ENCODE measurements at regions not wholly inside any gene's neighbourhood (a gene's known extent, or its start where the extent isn't known, plus 50 kb on each side); places are given as distances from the start of the nearest gene placed in this dataset.

GRCh38 chr20:6993511-6993910 lies 226.0 kb downstream of the BMP2 start:
- no peak overlapping the region for H3K27ac Mint-ChIP-seq (ENCODE audit: unreplicated experiment)
- TF ChIP-seq CTCF (IDR thresholded peaks at IDR 0.05; ENCODE audit: partially characterized antibody, unreplicated experiment): no peak
- H3K27me3 Mint-ChIP-seq (ENCODE audit: unreplicated experiment): no peaks in the 10 kb centered on the region
- no peak overlapping the region for H3K4me3 Mint-ChIP-seq (ENCODE audit: unreplicated experiment)
- no peak for DNase-seq
- no peaks in the 10 kb centered on the region for H3K9me3 Mint-ChIP-seq (ENCODE audit: unreplicated experiment)
- no peaks in the 10 kb centered on the region for H3K4me1 Mint-ChIP-seq (ENCODE audit: low read depth, unreplicated experiment)
- no peaks in the 10 kb centered on the region for H3K36me3 Mint-ChIP-seq (ENCODE audit: unreplicated experiment)

GRCh38 chr20:6994452-6994851 lies 227.0 kb downstream of the BMP2 start:
- Mint-ChIP-seq H3K4me1 (ENCODE audit: low read depth, unreplicated experiment) (no peaks in the 10 kb centered on the region), H3K27me3 (ENCODE audit: unreplicated experiment) (no peaks in the 10 kb centered on the region), H3K36me3 (ENCODE audit: unreplicated experiment) (no peaks in the 10 kb centered on the region), H3K27ac (ENCODE audit: unreplicated experiment) (no peak overlapping the region), H3K9me3 (ENCODE audit: unreplicated experiment) (no peaks in the 10 kb centered on the region), H3K4me3 (ENCODE audit: unreplicated experiment) (no peak overlapping the region)
- DNase-seq: no peak
- TF ChIP-seq CTCF (IDR thresholded peaks at IDR 0.05; ENCODE audit: partially characterized antibody, unreplicated experiment): no peak

GRCh38 chr20:6998909-6999308 lies 231.4 kb downstream of the BMP2 start:
- H3K36me3 Mint-ChIP-seq (ENCODE audit: unreplicated experiment): no peaks in the 10 kb centered on the region
- no peak for DNase-seq
- no peaks in the 10 kb centered on the region for H3K27me3 Mint-ChIP-seq (ENCODE audit: unreplicated experiment)
- no peak overlapping the region for H3K27ac Mint-ChIP-seq (ENCODE audit: unreplicated experiment)
- no peak overlapping the region for H3K4me3 Mint-ChIP-seq (ENCODE audit: unreplicated experiment)
- H3K9me3 Mint-ChIP-seq (ENCODE audit: unreplicated experiment): no peaks in the 10 kb centered on the region
- H3K4me1 Mint-ChIP-seq (ENCODE audit: low read depth, unreplicated experiment): no peaks in the 10 kb centered on the region
- no peak for TF ChIP-seq CTCF (IDR thresholded peaks at IDR 0.05; ENCODE audit: partially characterized antibody, unreplicated experiment)

- no peak for TF ChIP-seq CTCF (IDR thresholded peaks at IDR 0.05; ENCODE audit: partially characterized antibody, unreplicated experiment)
- Mint-ChIP-seq H3K27ac (ENCODE audit: unreplicated experiment) (no peak overlapping the region), H3K4me1 (ENCODE audit: low read depth, unreplicated experiment) (no peaks in the 10 kb centered on the region), H3K9me3 (ENCODE audit: unreplicated experiment) (no peaks in the 10 kb centered on the region), H3K36me3 (ENCODE audit: unreplicated experiment) (no peaks in the 10 kb centered on the region), H3K4me3 (ENCODE audit: unreplicated experiment) (no peak overlapping the region), H3K27me3 (ENCODE audit: unreplicated experiment) (no peaks in the 10 kb centered on the region)
- DNase-seq: no peak
These were observed 231.9 kb downstream of the BMP2 start for GRCh38 chr20:6999381-6999780.

GRCh38 chr20:7003598-7003997 lies 236.1 kb downstream of the BMP2 start:
- Mint-ChIP-seq H3K9me3 (ENCODE audit: unreplicated experiment) (peaks cover 2% of the 10 kb centered on the region), H3K27me3 (ENCODE audit: unreplicated experiment) (no peaks in the 10 kb centered on the region), H3K27ac (ENCODE audit: unreplicated experiment) (no peak overlapping the region), H3K36me3 (ENCODE audit: unreplicated experiment) (no peaks in the 10 kb centered on the region), H3K4me3 (ENCODE audit: unreplicated experiment) (no peak overlapping the region), H3K4me1 (ENCODE audit: low read depth, unreplicated experiment) (peaks cover 3% of the 10 kb centered on the region)
- DNase-seq: no peak
- no peak for TF ChIP-seq CTCF (IDR thresholded peaks at IDR 0.05; ENCODE audit: partially characterized antibody, unreplicated experiment)
